H1 (cell line): ENCODE measurements at regions not wholly inside any gene's neighbourhood (a gene's known extent, or its start where the extent isn't known, plus 50 kb on each side); places are given as distances from the start of the nearest gene placed in this dataset.

Experiments used
- CTCF ChIA-PET: fragments of 300-600 bp; sonication (Branson Sonifier 250); formaldehyde crosslinking; loops from one replicate; lab custom pipeline; 2021; ENCODE audit not compliant: partially characterized antibody; lab: Charles Lee
- POLR2A ChIA-PET: fragments of 300-600 bp; sonication (Branson Sonifier 250); formaldehyde crosslinking; loops from one replicate; lab custom pipeline; 2021; ENCODE audit warnings: inconsistent platforms; ENCODE audit not compliant: partially characterized antibody; lab: Charles Lee
- DNase-seq, 2 experiments: peaks; one replicate each; pipeline versions ENCODE4 v3.0.0 to v3.0.0-alpha.2; 2010 to 2022; ENCODE audit warnings: low spot score in 2 of 2, low read depth in 1 of 2, mixed read lengths in 1 of 2
- FAIRE-seq: peaks from 2 replicates; lab custom pipeline; 2011; peaks lifted over from hg19 to GRCh38; lab: Jason Lieb, UNC
- H2AFZ ChIP-seq: 2 replicates; pipeline ENCODE4 v1.8.1; 2012; ENCODE audit warnings: low read length, inconsistent platforms
- H2AK5ac ChIP-seq: 2 replicates; pipeline ENCODE4 v1.6.1; 2013; ENCODE audit warnings: low read depth, low read length
- H2BK120ac ChIP-seq: replicated peaks from 2 replicates; pipeline ENCODE3; 2013; ENCODE audit warnings: low read depth, low read length, inconsistent platforms
- H2BK12ac ChIP-seq: 2 replicates; pipeline ENCODE4 v1.6.1; 2013; ENCODE audit warnings: low read depth, low read length
- H2BK15ac ChIP-seq: 2 replicates; pipeline ENCODE4 v1.6.1; 2013; ENCODE audit warnings: low read length
- H2BK20ac ChIP-seq: 2 replicates; pipeline ENCODE4 v1.6.1; 2013; ENCODE audit warnings: low read length
- H2BK5ac ChIP-seq: 2 replicates; pipeline ENCODE4 v1.6.1; 2013; ENCODE audit warnings: low read depth, low read length
- H3K14ac ChIP-seq: 2 replicates; pipeline ENCODE4 v1.6.1; 2013; ENCODE audit warnings: inconsistent platforms; ENCODE audit not compliant: insufficient read length
- H3K18ac ChIP-seq: 2 replicates; pipeline ENCODE4 v1.6.1; 2013; ENCODE audit warnings: low read length; ENCODE audit errors: extremely low read depth
- H3K23ac ChIP-seq: 2 replicates; pipeline ENCODE4 v1.6.1; 2013; ENCODE audit warnings: inconsistent platforms; ENCODE audit not compliant: insufficient read length
- H3K23me2 ChIP-seq: 2 replicates; pipeline ENCODE4 v1.6.1; 2013; ENCODE audit warnings: low read depth, low read length
- H3K27ac ChIP-seq: 2 replicates; pipeline ENCODE4 v1.6.1; 2011; ENCODE audit warnings: low read depth, low read length, inconsistent platforms
- H3K27me3 ChIP-seq, 4 experiments: replicated peaks in 1 of 4; 1 replicate in 1 of 4; 2 replicates in 3 of 4; pipeline versions ENCODE4 v1.6.1 to v1.8.1; 2011 to 2013; ENCODE audit warnings: low read length in 3 of 4, mild to moderate bottlenecking in 3 of 4, inconsistent platforms in 2 of 4, mixed read lengths in 2 of 4, moderate library complexity in 1 of 4; ENCODE audit not compliant: control insufficient read depth in 3 of 4, insufficient read depth in 3 of 4; ENCODE audit errors: extremely low read depth in 1 of 4
- H3K36me3 ChIP-seq, 4 experiments: 2 replicates each; pipeline versions ENCODE4 v1.6.1 to v1.8.1; 2011 to 2013; ENCODE audit warnings: mild to moderate bottlenecking in 4 of 4, low read length in 3 of 4, moderate library complexity in 2 of 4, control low read depth in 1 of 4, inconsistent platforms in 1 of 4; ENCODE audit not compliant: insufficient read depth in 4 of 4, control insufficient read depth in 2 of 4
- H3K4ac ChIP-seq: replicated peaks from 2 replicates; pipeline ENCODE3; 2013; ENCODE audit warnings: low read length, low read depth, mixed read lengths, inconsistent platforms; ENCODE audit not compliant: insufficient read length
- H3K4me1 ChIP-seq, 4 experiments: replicated peaks in 1 of 4; 1 replicate in 1 of 4; 2 replicates in 3 of 4; pipeline versions ENCODE4 v1.6.1 to v1.8.1; 2011 to 2013; ENCODE audit warnings: low read length in 3 of 4, inconsistent platforms in 2 of 4, mixed read lengths in 1 of 4; ENCODE audit not compliant: insufficient read depth in 4 of 4, control insufficient read depth in 3 of 4
- H3K4me2 ChIP-seq, 2 experiments: 2 replicates each; pipeline versions ENCODE4 v1.6.1 to v1.8.1; 2011 to 2013; ENCODE audit warnings: low read depth in 2 of 2, low read length in 2 of 2, control low read depth in 1 of 2, inconsistent platforms in 1 of 2, mild to moderate bottlenecking in 1 of 2; ENCODE audit not compliant: insufficient read depth in 1 of 2
- H3K4me3 ChIP-seq, 4 experiments: fragments of 200-600, 300-600 bp in 1 of 4; sonication (generic), shearing (Covaris generic), sonication (Bioruptor Twin) in 1 of 4; 2 replicates each; pipeline versions ENCODE4 v1.5.1 to v1.8.1; 2011 to 2016; ENCODE audit warnings: low read length in 4 of 4, low read depth in 3 of 4, control low read depth in 2 of 4, inconsistent platforms in 2 of 4, mild to moderate bottlenecking in 2 of 4, mixed read lengths in 1 of 4, moderate library complexity in 1 of 4; ENCODE audit not compliant: insufficient read depth in 2 of 4; ENCODE audit errors: extremely low read depth in 1 of 4
- H3K56ac ChIP-seq: replicated peaks from 2 replicates; pipeline ENCODE3; 2013; ENCODE audit warnings: low read depth, mild to moderate bottlenecking, mixed read lengths, low read length, inconsistent platforms; ENCODE audit not compliant: insufficient read length
- H3K79me1 ChIP-seq: 2 replicates; pipeline ENCODE4 v1.6.1; 2013; ENCODE audit warnings: low read depth, low read length, control low read depth
- H3K79me2 ChIP-seq, 2 experiments: 2 replicates each; pipeline versions ENCODE4 v1.6.1 to v1.8.1; 2012 to 2013; ENCODE audit warnings: low read length in 2 of 2, mild to moderate bottlenecking in 2 of 2, inconsistent platforms in 1 of 2; ENCODE audit not compliant: insufficient read depth in 2 of 2, control insufficient read depth in 1 of 2
- H3K9ac ChIP-seq, 4 experiments: replicated peaks in 1 of 4; 1 replicate in 1 of 4; 2 replicates in 3 of 4; pipeline versions ENCODE4 v1.6.1 to v1.8.1; 2011 to 2013; ENCODE audit warnings: low read depth in 3 of 4, low read length in 3 of 4, control low read depth in 2 of 4, mild to moderate bottlenecking in 2 of 4, moderate library complexity in 2 of 4, inconsistent platforms in 1 of 4; ENCODE audit errors: extremely low read depth in 1 of 4
- H3K9me3 ChIP-seq, 2 experiments: 2 replicates each; pipeline versions ENCODE4 v1.6.1 to v1.8.1; 2012 to 2013; ENCODE audit warnings: mild to moderate bottlenecking in 2 of 2, moderate library complexity in 2 of 2, control low read depth in 1 of 2, inconsistent platforms in 1 of 2, low read depth in 1 of 2, low read length in 1 of 2, mixed read lengths in 1 of 2; ENCODE audit not compliant: insufficient read depth in 2 of 2
- H4K20me1 ChIP-seq, 2 experiments: replicated peaks in 1 of 2; 2 replicates each; pipeline versions ENCODE3 to v1.8.1; 2011 to 2013; ENCODE audit warnings: inconsistent platforms in 2 of 2, low read length in 2 of 2, mild to moderate bottlenecking in 1 of 2; ENCODE audit not compliant: insufficient read depth in 2 of 2, control insufficient read depth in 1 of 2
- H4K5ac ChIP-seq: 2 replicates; pipeline ENCODE4 v1.6.1; 2013; ENCODE audit warnings: low read length, low read depth, mixed read lengths, inconsistent platforms; ENCODE audit not compliant: insufficient read length
- H4K8ac ChIP-seq: 2 replicates; pipeline ENCODE4 v1.8.0; 2013; ENCODE audit warnings: mild to moderate bottlenecking, moderate library complexity, low read length, inconsistent platforms; ENCODE audit not compliant: insufficient read depth; ENCODE audit errors: extremely low read depth
- H4K91ac ChIP-seq: replicated peaks from 2 replicates; pipeline ENCODE3; 2013; ENCODE audit warnings: low read length, mixed read lengths, inconsistent platforms; ENCODE audit not compliant: insufficient read length
- RNF2 ChIP-seq: fragments of 200-900, 300-1000 bp; sonication (generic); IDR thresholded peaks from 2 replicates; pipeline ENCODE4 v1.7.1; 2016; ENCODE audit warnings: borderline replicate concordance, low read depth, mild to moderate bottlenecking, antibody characterized with exemption, low read length; ENCODE audit not compliant: poor library complexity, severe bottlenecking; ENCODE audit errors: missing control alignments
- WGBS, 2 experiments: shearing (Covaris generic) in 1 of 2; methylation state at CpG; one replicate each; pipeline versions ENCODE4 v1.1.6 to v1.1.7; 2013 to 2015; ENCODE audit warnings: low lambda C conversion rate in 2 of 2, mixed read lengths in 2 of 2, inconsistent platforms in 1 of 2, low coverage in 1 of 2, missing lambda C conversion rate in 1 of 2; ENCODE audit not compliant: insufficient replicate concordance in 2 of 2, insufficient coverage in 1 of 2, insufficient read length in 1 of 2; ENCODE audit errors: extremely low coverage in 1 of 2, missing lambda C conversion rate in 1 of 2; 5-methylcytosine and 5-hydroxymethylcytosine counted together

GRCh38 chr6:84912472-84913322, 148.3 kb upstream of the TBX18 start:
- H3K18ac ChIP-seq, result no peak overlapping the region
- 87% methylated on average over 12 of the region's 12 CpGs; no CpG with 5 or more reads in 1 of the 2 experiments for WGBS, 2 experiments

More at GRCh38 chr6:84912472-84913322, 148.3 kb upstream of the TBX18 start:
- H2BK5ac ChIP-seq, result no peak overlapping the region
- no peaks in the 10 kb centered on the region for H3K23me2 ChIP-seq
- no peaks in the 10 kb centered on the region for H3K79me2 ChIP-seq
- no peak for TF ChIP-seq RNF2
- H3K4me1 ChIP-seq, result no peaks in the 10 kb centered on the region; a peak in 1 of 7 replicates
- H3K79me1 ChIP-seq, result no peaks in the 10 kb centered on the region
- no peak overlapping the region for H4K91ac ChIP-seq
- no peaks in the 10 kb centered on the region for H3K27me3 ChIP-seq
- no peak overlapping the region for H3K4me3 ChIP-seq
- H3K14ac ChIP-seq, result no peak overlapping the region
- H2BK12ac ChIP-seq, result no peak overlapping the region
- no peaks in the 10 kb centered on the region for H3K9me3 ChIP-seq
- no peaks in the 10 kb centered on the region for H3K36me3 ChIP-seq
- H3K27ac ChIP-seq, result no peak overlapping the region
- no peak overlapping the region for H3K4ac ChIP-seq
- H3K23ac ChIP-seq, result no peak overlapping the region
- no peak overlapping the region for H3K9ac ChIP-seq
- H3K4me2 ChIP-seq, result no peak overlapping the region
- H4K8ac ChIP-seq, result no peak overlapping the region; the same call in 1 of the 2 replicates
- no peaks in the 10 kb centered on the region for H4K20me1 ChIP-seq
- FAIRE-seq, result no peak
- no peak overlapping the region for H2BK120ac ChIP-seq
- ChIA-PET POLR2A (no interaction called here), CTCF (no interaction called here)
- no peak overlapping the region for H2BK15ac ChIP-seq
- no peak for DNase-seq
- H2BK20ac ChIP-seq, result no peak overlapping the region
- H3K56ac ChIP-seq, result no peak overlapping the region
- no peak overlapping the region for H2AFZ ChIP-seq
- no peak overlapping the region for H4K5ac ChIP-seq
- H2AK5ac ChIP-seq, result no peak overlapping the region
